ENCODE measurements at regions not wholly inside any gene's neighbourhood (a gene's known extent, or its start where the extent isn't known, plus 50 kb on each side); places are given as distances from the start of the nearest gene placed in this dataset.
"Not testable (repeated sequence)": the region's sequence is repeated elsewhere in the genome, so short reads cannot be mapped to it uniquely, and the experiment has no call there.

DNA sequence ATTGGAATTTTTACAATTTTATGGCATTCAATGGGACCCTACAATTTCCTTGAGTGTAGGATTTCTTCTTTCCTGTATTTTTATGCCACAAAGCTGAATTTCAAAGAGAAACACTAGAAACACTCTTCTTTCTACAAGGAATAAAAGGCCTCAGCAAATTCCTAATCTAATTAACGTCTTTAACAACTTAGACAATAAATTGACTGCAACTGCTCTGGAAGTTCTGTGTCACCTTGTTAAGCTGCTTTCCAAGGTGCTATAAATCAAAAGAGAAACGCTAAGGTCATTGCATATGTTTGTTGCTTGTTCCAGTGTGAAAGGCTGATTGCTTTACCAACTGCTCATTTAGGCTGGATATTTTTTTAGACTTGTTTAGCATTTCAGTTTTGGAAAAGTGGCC is 182.2 kb downstream of the POLR1F start:
- no peak overlapping the region for H3K4me3 ChIP-seq (ENCODE audit: control insufficient read depth, low read depth, low read length)
- DNase-seq (ENCODE audit: low read depth): no peak
- TF ChIP-seq, protein P1, sequence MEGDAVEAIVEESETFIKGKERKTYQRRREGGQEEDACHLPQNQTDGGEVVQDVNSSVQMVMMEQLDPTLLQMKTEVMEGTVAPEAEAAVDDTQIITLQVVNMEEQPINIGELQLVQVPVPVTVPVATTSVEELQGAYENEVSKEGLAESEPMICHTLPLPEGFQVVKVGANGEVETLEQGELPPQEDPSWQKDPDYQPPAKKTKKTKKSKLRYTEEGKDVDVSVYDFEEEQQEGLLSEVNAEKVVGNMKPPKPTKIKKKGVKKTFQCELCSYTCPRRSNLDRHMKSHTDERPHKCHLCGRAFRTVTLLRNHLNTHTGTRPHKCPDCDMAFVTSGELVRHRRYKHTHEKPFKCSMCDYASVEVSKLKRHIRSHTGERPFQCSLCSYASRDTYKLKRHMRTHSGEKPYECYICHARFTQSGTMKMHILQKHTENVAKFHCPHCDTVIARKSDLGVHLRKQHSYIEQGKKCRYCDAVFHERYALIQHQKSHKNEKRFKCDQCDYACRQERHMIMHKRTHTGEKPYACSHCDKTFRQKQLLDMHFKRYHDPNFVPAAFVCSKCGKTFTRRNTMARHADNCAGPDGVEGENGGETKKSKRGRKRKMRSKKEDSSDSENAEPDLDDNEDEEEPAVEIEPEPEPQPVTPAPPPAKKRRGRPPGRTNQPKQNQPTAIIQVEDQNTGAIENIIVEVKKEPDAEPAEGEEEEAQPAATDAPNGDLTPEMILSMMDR (conservative IDR thresholded peaks at IDR 0.05; ENCODE audit: control insufficient read depth, insufficient read depth, low read depth, low read length): no peak

DNA sequence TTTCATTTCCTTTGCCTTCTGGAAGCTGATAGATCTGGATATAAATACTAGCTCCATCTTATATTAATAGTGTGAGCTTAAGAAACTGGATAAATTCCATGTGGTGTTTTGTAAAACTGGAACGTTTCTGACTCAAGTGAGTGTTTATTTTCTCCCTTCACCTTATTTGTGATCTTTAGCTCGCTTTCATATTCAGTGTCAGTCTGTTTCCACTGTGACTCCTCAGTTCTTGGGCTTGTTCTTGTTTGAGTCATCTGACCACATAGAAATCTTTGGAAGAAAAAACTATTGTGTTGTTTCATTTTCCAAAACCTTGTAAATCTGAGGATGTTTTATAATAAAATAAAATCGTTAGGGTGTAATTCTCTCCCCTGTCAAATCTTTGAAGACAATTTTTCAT is 186.4 kb downstream of the POLR1F start:
- H3K4me3 ChIP-seq (ENCODE audit: control insufficient read depth, low read depth, low read length): no peak overlapping the region
- TF ChIP-seq, protein P1 (conservative IDR thresholded peaks at IDR 0.05; ENCODE audit: control insufficient read depth, insufficient read depth, low read depth, low read length): no peak
- DNase-seq (ENCODE audit: low read depth): peak; percentile 95

DNA sequence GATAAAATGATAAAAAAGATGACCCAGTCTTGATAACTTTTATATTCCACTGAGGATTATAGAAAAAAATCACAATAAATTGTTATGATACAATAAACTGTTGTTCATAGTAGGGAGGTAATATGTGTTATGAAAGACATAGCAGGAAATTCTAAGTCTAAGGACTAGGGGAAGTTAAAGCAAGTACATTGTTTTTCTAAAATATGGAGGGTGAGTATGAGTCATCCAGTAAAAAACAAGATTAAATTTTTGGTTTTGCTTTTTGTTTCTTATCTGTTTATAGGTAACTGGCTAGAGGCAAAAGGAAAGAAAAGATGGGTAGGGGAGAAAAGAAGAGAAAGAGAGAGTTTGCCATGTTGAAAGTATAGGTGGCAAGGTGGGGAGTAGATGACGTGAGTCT is 188.4 kb downstream of the POLR1F start:
- no peak for DNase-seq (ENCODE audit: low read depth)
- no peak overlapping the region for H3K4me3 ChIP-seq (ENCODE audit: control insufficient read depth, low read depth, low read length)
- TF ChIP-seq, protein P1 (conservative IDR thresholded peaks at IDR 0.05; ENCODE audit: control insufficient read depth, insufficient read depth, low read depth, low read length): no peak

DNA sequence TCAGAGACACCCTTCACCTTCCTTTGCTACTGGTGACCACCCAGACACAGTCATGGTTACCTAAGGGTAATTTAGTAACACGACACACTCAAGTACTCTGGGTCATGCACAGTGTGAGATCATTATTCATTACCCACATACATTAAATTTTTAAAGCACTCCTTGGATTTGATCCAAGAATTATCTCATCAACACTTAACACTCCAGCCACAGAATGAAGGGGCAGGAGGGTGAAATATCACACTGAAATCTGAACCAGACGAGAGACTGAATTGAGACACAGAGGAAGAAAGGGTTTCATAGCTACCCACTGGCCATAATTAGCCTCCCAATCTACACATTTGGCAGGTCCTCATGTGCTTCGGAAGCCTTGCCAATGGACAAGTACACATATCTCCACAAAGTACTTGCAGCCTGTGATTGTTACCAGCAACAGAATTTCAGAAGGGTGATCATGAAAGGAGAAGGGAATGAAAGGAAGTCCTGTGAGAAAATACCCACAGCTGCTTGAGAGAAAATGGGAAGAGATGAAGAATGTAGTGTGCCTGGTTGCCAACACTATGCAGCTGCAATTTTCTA is 189.3 kb downstream of the POLR1F start:
- no peak overlapping the region for H3K4me3 ChIP-seq (ENCODE audit: control insufficient read depth, low read depth, low read length)
- DNase-seq (ENCODE audit: low read depth): peak; percentile 37
- TF ChIP-seq, protein P1 (conservative IDR thresholded peaks at IDR 0.05; ENCODE audit: control insufficient read depth, insufficient read depth, low read depth, low read length): no peak

DNA sequence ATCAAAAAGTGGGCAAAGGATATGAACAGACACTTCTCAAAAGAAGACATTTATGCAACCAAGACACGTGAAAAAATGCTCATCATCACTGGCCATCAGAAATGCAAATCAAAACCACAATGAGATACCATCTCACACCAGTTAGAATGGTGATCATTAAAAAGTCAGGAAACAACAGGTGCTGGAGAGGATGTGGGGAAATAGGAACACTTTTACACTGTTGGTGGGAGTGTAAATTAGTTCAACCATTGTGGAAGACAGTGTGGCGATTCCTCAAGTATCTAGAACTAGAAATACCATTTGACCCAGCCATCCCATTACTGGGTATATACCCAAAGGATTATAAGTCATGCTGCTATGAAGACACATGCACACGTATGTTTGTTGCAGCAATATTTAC is 191.3 kb downstream of the POLR1F start:
- DNase-seq (ENCODE audit: low read depth); H3K4me3 ChIP-seq (ENCODE audit: control insufficient read depth, low read depth, low read length): not testable (repeated sequence)

DNA sequence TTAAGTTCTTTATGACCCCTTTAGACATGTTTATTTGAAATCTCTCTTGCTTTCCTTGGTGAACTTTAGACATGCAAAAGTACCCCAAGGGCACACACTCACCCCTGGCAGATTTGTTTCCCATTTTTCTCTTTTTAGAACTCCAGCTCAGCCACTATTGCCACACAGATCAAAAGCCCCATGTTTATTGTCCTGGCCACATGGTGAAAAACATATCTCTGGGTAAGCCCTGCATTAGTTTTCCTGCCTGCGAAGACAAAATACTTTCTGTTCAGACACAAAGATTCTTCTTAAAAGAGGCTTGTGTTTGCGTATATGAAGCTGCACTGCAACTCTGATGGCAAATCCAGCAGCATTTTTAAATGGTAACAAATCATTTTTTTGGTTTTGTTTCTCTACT is 200.0 kb downstream of the POLR1F start:
- no peak for DNase-seq (ENCODE audit: low read depth)
- TF ChIP-seq, protein P1 (conservative IDR thresholded peaks at IDR 0.05; ENCODE audit: control insufficient read depth, insufficient read depth, low read depth, low read length): no peak
- H3K4me3 ChIP-seq (ENCODE audit: control insufficient read depth, low read depth, low read length): no peak overlapping the region

DNA sequence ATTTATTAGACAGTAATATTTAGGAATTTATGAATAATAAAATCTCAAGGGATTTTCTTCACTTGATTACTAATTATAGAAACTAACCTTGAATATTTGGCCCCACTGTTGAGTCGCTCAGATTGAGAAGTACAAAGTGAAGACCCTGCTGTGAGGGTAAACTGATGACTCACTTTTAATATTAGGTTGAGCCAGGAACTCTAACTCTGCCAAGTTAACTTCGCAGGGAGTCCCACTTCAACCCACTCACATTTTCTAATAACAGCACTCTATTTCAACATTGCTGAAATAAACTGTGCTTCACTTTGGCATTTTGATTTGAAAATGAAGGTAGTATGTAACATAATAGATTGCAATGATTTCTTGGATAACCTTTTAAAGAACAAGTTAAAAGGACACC is 200.7 kb downstream of the POLR1F start:
- H3K4me3 ChIP-seq (ENCODE audit: control insufficient read depth, low read depth, low read length): no peak overlapping the region
- DNase-seq (ENCODE audit: low read depth): peak; percentile 44
- TF ChIP-seq, protein P1 (conservative IDR thresholded peaks at IDR 0.05; ENCODE audit: control insufficient read depth, insufficient read depth, low read depth, low read length): no peak
